ENCODE measurements at regions not wholly inside any gene's neighbourhood (a gene's known extent, or its start where the extent isn't known, plus 50 kb on each side); places are given as distances from the start of the nearest gene placed in this dataset.

- no peak for ATAC-seq
- no peak overlapping the region for H3K4me3 ChIP-seq
- TF ChIP-seq POLR2AphosphoS5 (IDR thresholded peaks at IDR 0.05; ENCODE audit: low read depth) (no peak), ZNF331 (CRISPR knock-in tag; IDR thresholded peaks at IDR 0.05; ENCODE audit: low read depth) (no peak), CTCF (conservative IDR thresholded peaks at IDR 0.05; ENCODE audit: low read depth in 2 of 2) (no peak), NANOG (IDR thresholded peaks at IDR 0.05; ENCODE audit: borderline replicate concordance) (no peak), EZH2phosphoT487 (IDR thresholded peaks at IDR 0.05; ENCODE audit: unreplicated experiment) (no peak), EZH2 (IDR thresholded peaks at IDR 0.05; ENCODE audit: low read depth, unreplicated experiment) (no peak), ZNF114 (CRISPR knock-in tag; IDR thresholded peaks at IDR 0.05) (no peak), CREB1 (CRISPR knock-in tag; IDR thresholded peaks at IDR 0.05; ENCODE audit: low read depth) (no peak), STAT1 (IDR thresholded peaks at IDR 0.05; ENCODE audit: unreplicated experiment) (no peak), JUNB (IDR thresholded peaks at IDR 0.05; ENCODE audit: unreplicated experiment) (no peak)
- TF ChIP-seq, protein P1, sequence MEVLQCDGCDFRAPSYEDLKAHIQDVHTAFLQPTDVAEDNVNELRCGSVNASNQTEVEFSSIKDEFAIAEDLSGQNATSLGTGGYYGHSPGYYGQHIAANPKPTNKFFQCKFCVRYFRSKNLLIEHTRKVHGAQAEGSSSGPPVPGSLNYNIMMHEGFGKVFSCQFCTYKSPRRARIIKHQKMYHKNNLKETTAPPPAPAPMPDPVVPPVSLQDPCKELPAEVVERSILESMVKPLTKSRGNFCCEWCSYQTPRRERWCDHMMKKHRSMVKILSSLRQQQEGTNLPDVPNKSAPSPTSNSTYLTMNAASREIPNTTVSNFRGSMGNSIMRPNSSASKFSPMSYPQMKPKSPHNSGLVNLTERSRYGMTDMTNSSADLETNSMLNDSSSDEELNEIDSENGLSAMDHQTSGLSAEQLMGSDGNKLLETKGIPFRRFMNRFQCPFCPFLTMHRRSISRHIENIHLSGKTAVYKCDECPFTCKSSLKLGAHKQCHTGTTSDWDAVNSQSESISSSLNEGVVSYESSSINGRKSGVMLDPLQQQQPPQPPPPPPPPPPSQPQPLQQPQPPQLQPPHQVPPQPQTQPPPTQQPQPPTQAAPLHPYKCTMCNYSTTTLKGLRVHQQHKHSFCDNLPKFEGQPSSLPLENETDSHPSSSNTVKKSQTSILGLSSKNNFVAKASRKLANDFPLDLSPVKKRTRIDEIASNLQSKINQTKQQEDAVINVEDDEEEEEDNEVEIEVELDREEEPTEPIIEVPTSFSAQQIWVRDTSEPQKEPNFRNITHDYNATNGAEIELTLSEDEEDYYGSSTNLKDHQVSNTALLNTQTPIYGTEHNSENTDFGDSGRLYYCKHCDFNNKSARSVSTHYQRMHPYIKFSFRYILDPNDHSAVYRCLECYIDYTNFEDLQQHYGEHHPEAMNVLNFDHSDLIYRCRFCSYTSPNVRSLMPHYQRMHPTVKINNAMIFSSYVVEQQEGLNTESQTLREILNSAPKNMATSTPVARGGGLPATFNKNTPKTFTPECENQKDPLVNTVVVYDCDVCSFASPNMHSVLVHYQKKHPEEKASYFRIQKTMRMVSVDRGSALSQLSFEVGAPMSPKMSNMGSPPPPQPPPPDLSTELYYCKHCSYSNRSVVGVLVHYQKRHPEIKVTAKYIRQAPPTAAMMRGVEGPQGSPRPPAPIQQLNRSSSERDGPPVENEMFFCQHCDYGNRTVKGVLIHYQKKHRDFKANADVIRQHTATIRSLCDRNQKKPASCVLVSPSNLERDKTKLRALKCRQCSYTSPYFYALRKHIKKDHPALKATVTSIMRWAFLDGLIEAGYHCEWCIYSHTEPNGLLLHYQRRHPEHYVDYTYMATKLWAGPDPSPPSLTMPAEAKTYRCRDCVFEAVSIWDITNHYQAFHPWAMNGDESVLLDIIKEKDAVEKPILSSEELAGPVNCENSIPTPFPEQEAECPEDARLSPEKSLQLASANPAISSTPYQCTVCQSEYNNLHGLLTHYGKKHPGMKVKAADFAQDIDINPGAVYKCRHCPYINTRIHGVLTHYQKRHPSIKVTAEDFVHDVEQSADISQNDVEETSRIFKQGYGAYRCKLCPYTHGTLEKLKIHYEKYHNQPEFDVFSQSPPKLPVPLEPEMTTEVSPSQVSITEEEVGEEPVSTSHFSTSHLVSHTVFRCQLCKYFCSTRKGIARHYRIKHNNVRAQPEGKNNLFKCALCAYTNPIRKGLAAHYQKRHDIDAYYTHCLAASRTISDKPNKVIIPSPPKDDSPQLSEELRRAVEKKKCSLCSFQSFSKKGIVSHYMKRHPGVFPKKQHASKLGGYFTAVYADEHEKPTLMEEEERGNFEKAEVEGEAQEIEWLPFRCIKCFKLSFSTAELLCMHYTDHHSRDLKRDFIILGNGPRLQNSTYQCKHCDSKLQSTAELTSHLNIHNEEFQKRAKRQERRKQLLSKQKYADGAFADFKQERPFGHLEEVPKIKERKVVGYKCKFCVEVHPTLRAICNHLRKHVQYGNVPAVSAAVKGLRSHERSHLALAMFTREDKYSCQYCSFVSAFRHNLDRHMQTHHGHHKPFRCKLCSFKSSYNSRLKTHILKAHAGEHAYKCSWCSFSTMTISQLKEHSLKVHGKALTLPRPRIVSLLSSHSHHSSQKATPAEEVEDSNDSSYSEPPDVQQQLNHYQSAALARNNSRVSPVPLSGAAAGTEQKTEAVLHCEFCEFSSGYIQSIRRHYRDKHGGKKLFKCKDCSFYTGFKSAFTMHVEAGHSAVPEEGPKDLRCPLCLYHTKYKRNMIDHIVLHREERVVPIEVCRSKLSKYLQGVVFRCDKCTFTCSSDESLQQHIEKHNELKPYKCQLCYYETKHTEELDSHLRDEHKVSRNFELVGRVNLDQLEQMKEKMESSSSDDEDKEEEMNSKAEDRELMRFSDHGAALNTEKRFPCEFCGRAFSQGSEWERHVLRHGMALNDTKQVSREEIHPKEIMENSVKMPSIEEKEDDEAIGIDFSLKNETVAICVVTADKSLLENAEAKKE (CRISPR knock-in tag; IDR thresholded peaks at IDR 0.05): no peak
- TF ChIP-seq, protein P2, sequence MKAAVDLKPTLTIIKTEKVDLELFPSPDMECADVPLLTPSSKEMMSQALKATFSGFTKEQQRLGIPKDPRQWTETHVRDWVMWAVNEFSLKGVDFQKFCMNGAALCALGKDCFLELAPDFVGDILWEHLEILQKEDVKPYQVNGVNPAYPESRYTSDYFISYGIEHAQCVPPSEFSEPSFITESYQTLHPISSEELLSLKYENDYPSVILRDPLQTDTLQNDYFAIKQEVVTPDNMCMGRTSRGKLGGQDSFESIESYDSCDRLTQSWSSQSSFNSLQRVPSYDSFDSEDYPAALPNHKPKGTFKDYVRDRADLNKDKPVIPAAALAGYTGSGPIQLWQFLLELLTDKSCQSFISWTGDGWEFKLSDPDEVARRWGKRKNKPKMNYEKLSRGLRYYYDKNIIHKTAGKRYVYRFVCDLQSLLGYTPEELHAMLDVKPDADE (IDR thresholded peaks at IDR 0.05): no peak
- TF ChIP-seq, protein P3, sequence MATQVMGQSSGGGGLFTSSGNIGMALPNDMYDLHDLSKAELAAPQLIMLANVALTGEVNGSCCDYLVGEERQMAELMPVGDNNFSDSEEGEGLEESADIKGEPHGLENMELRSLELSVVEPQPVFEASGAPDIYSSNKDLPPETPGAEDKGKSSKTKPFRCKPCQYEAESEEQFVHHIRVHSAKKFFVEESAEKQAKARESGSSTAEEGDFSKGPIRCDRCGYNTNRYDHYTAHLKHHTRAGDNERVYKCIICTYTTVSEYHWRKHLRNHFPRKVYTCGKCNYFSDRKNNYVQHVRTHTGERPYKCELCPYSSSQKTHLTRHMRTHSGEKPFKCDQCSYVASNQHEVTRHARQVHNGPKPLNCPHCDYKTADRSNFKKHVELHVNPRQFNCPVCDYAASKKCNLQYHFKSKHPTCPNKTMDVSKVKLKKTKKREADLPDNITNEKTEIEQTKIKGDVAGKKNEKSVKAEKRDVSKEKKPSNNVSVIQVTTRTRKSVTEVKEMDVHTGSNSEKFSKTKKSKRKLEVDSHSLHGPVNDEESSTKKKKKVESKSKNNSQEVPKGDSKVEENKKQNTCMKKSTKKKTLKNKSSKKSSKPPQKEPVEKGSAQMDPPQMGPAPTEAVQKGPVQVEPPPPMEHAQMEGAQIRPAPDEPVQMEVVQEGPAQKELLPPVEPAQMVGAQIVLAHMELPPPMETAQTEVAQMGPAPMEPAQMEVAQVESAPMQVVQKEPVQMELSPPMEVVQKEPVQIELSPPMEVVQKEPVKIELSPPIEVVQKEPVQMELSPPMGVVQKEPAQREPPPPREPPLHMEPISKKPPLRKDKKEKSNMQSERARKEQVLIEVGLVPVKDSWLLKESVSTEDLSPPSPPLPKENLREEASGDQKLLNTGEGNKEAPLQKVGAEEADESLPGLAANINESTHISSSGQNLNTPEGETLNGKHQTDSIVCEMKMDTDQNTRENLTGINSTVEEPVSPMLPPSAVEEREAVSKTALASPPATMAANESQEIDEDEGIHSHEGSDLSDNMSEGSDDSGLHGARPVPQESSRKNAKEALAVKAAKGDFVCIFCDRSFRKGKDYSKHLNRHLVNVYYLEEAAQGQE (IDR thresholded peaks at IDR 0.05; ENCODE audit: unreplicated experiment): no peak
These were observed 212.4 kb upstream of the SPAG17 start for GRCh38 chr1:118397496-118397859.

More at GRCh38 chr1:118397496-118397859, 212.4 kb upstream of the SPAG17 start:
- Histone ChIP-seq H3K36me3 (ENCODE audit: insufficient read depth) (no peaks in the 10 kb centered on the region), H3K4me1 (ENCODE audit: insufficient read depth) (no peaks in the 10 kb centered on the region), H3K27me3 (ENCODE audit: insufficient read depth) (no peaks in the 10 kb centered on the region), H3K27ac (ENCODE audit: low read depth) (no peak overlapping the region), H3K9me2 (ENCODE audit: insufficient read depth) (peaks cover 7% of the 10 kb centered on the region; the same call in 1 of the 2 replicates), H2AFZ (no peak overlapping the region), H3K4me2 (no peak overlapping the region), H3F3A (replicated peaks; ENCODE audit: low read depth) (no peaks in the 10 kb centered on the region), H4K20me1 (replicated peaks; ENCODE audit: insufficient read depth) (no peaks in the 10 kb centered on the region), H3K79me2 (replicated peaks; ENCODE audit: insufficient read depth) (no peaks in the 10 kb centered on the region)
- no peaks in the 10 kb centered on the region for H3K9me3 Mint-ChIP-seq
- H3K27me3 Mint-ChIP-seq (ENCODE audit: insufficient read depth, low read depth, poor library complexity): no peaks in the 10 kb centered on the region
- no peak overlapping the region for H3K4me3 Mint-ChIP-seq
- no peak overlapping the region for H3K27ac Mint-ChIP-seq
- DNase-seq (ENCODE audit: low spot score): no peak
- H3K4me1 Mint-ChIP-seq: no peaks in the 10 kb centered on the region
- H3K36me3 Mint-ChIP-seq (ENCODE audit: low read depth): no peaks in the 10 kb centered on the region
